MM.1S (cell line): ENCODE measurements at regions not wholly inside any gene's neighbourhood (a gene's known extent, or its start where the extent isn't known, plus 50 kb on each side); places are given as distances from the start of the nearest gene placed in this dataset.

Experiments used
- DNase-seq: peaks from one replicate; pipeline ENCODE4 v3.0.0-alpha.2; 2015
- H2AFZ ChIP-seq: fragments of 300-600 bp; sonication (generic); 2 replicates; pipeline ENCODE4 v1.6.0; 2016; ENCODE audit warnings: antibody characterized with exemption, low read length
- H3F3A ChIP-seq: fragments of 300-600 bp; sonication (generic); 2 replicates; pipeline ENCODE4 v1.6.1; 2016; ENCODE audit warnings: mild to moderate bottlenecking, antibody characterized with exemption, low read length, moderate library complexity, mixed read lengths; ENCODE audit not compliant: insufficient read depth
- H3K27ac ChIP-seq: fragments of 300-600 bp; sonication (generic); 2 replicates; pipeline ENCODE4 v1.5.1; 2016; ENCODE audit warnings: mild to moderate bottlenecking, low read length
- H3K27me3 ChIP-seq: fragments of 300-600 bp; sonication (generic); replicated peaks from 2 replicates; pipeline ENCODE4 v1.6.0; 2016; ENCODE audit warnings: low read length; ENCODE audit not compliant: insufficient read depth
- H3K36me3 ChIP-seq: fragments of 300-600 bp; sonication (generic); replicated peaks from 2 replicates; pipeline ENCODE4 v1.6.1; 2016; ENCODE audit warnings: mild to moderate bottlenecking, low read length, mixed read lengths; ENCODE audit not compliant: insufficient read depth
- H3K4me1 ChIP-seq: fragments of 300-600 bp; sonication (generic); 2 replicates; pipeline ENCODE4 v1.6.1; 2016; ENCODE audit warnings: low read length, mixed read lengths
- H3K4me2 ChIP-seq: fragments of 300-600 bp; sonication (generic); 2 replicates; pipeline ENCODE4 v1.6.0; 2016; ENCODE audit warnings: low read depth, low read length
- H3K4me3 ChIP-seq: fragments of 300-600 bp; sonication (generic); 2 replicates; pipeline ENCODE4 v1.5.1; 2016; ENCODE audit warnings: low read length, mixed read lengths
- H3K79me2 ChIP-seq: fragments of 300-600 bp; sonication (generic); 2 replicates; pipeline ENCODE4 v1.6.1; 2016; ENCODE audit warnings: mixed run types, low read length, mixed read lengths
- H3K9ac ChIP-seq: fragments of 300-600 bp; sonication (generic); 2 replicates; pipeline ENCODE4 v1.6.1; 2016; ENCODE audit warnings: low read length, mixed read lengths
- H3K9me2 ChIP-seq: fragments of 300-600 bp; sonication (generic); replicated peaks from 2 replicates; pipeline ENCODE4 v1.6.1; 2016; ENCODE audit warnings: mild to moderate bottlenecking, low read length, mixed read lengths; ENCODE audit not compliant: insufficient read depth
- H3K9me3 ChIP-seq: fragments of 300-600 bp; sonication (generic); replicated peaks from 2 replicates; pipeline ENCODE4 v1.6.1; 2016; ENCODE audit warnings: mild to moderate bottlenecking, low read length, mixed read lengths; ENCODE audit not compliant: insufficient read depth
- H4K20me1 ChIP-seq: fragments of 300-600 bp; sonication (generic); 2 replicates; pipeline ENCODE4 v1.6.1; 2016; ENCODE audit warnings: mild to moderate bottlenecking, low read length, moderate library complexity, mixed read lengths; ENCODE audit not compliant: insufficient read depth
- EZH2 ChIP-seq: fragments of 300-600 bp; sonication (generic); optimal IDR thresholded peaks from 2 replicates; pipeline ENCODE3; 2017; ENCODE audit warnings: low read depth, mild to moderate bottlenecking, antibody characterized with exemption, low read length, mixed read lengths
- EZH2phosphoT487 ChIP-seq: fragments of 300-600 bp; sonication (generic); IDR thresholded peaks from 2 replicates; pipeline ENCODE4 v1.6.1; 2018; ENCODE audit warnings: antibody characterized with exemption, low read length
- TF ChIP-seq, protein P1 (sequence below): fragments of 300-600 bp; sonication (generic); IDR thresholded peaks from 2 replicates; pipeline ENCODE4 v1.5.1; 2016; ENCODE audit warnings: antibody characterized with exemption, low read length, mixed read lengths

- Histone ChIP-seq H3F3A (no peaks in the 10 kb centered on the region), H3K79me2 (no peaks in the 10 kb centered on the region), H4K20me1 (no peaks in the 10 kb centered on the region), H3K9ac (no peak overlapping the region), H3K4me3 (no peak overlapping the region), H3K4me2 (no peak overlapping the region), H3K4me1 (no peaks in the 10 kb centered on the region), H3K9me2 (no peaks in the 10 kb centered on the region), H3K27ac (no peak overlapping the region), H3K9me3 (no peaks in the 10 kb centered on the region), H3K27me3 (no peaks in the 10 kb centered on the region), H2AFZ (no peak overlapping the region), H3K36me3 (no peaks in the 10 kb centered on the region)
- TF ChIP-seq EZH2phosphoT487 (no peak), EZH2 (no peak)
- TF ChIP-seq, protein P1, sequence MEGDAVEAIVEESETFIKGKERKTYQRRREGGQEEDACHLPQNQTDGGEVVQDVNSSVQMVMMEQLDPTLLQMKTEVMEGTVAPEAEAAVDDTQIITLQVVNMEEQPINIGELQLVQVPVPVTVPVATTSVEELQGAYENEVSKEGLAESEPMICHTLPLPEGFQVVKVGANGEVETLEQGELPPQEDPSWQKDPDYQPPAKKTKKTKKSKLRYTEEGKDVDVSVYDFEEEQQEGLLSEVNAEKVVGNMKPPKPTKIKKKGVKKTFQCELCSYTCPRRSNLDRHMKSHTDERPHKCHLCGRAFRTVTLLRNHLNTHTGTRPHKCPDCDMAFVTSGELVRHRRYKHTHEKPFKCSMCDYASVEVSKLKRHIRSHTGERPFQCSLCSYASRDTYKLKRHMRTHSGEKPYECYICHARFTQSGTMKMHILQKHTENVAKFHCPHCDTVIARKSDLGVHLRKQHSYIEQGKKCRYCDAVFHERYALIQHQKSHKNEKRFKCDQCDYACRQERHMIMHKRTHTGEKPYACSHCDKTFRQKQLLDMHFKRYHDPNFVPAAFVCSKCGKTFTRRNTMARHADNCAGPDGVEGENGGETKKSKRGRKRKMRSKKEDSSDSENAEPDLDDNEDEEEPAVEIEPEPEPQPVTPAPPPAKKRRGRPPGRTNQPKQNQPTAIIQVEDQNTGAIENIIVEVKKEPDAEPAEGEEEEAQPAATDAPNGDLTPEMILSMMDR = peak; percentile 51
- peak; percentile 25 for DNase-seq
These were observed 676.5 kb downstream of the DMRTA1 start for GRCh38 chr9:23123048-23123632.

DNA sequence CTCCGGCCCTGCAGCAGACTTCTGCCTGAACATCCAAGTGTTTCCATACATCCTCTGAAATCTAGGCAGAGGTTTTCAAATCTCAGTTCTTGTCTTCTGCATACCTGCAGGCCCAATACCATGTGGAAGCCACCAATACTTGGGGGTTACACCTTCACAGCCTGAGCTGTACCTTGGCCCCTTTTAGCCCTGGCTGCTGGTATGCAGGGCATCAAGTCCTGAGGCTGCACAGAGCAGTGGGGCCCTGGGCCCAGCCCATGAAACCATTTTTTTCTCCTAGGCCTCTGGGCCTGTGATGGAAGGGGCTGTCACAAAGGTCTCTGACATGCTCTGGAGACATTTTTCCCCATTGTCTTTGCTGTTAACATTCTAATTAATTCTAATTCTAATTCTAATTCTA is 680.6 kb downstream of the ELAVL2 start:
- Histone ChIP-seq H3K79me2 (no peaks in the 10 kb centered on the region), H3K4me1 (no peaks in the 10 kb centered on the region), H3K36me3 (no peaks in the 10 kb centered on the region), H2AFZ (no peak overlapping the region), H3K4me3 (no peak overlapping the region), H3K27me3 (no peaks in the 10 kb centered on the region), H4K20me1 (no peaks in the 10 kb centered on the region), H3K27ac (no peak overlapping the region), H3K4me2 (no peak overlapping the region), H3K9ac (no peak overlapping the region), H3F3A (no peaks in the 10 kb centered on the region), H3K9me2 (no peaks in the 10 kb centered on the region), H3K9me3 (no peaks in the 10 kb centered on the region)
- TF ChIP-seq EZH2phosphoT487 = no peak
- no peak for TF ChIP-seq EZH2
- TF ChIP-seq, protein P1 = no peak
- no peak for DNase-seq

DNA sequence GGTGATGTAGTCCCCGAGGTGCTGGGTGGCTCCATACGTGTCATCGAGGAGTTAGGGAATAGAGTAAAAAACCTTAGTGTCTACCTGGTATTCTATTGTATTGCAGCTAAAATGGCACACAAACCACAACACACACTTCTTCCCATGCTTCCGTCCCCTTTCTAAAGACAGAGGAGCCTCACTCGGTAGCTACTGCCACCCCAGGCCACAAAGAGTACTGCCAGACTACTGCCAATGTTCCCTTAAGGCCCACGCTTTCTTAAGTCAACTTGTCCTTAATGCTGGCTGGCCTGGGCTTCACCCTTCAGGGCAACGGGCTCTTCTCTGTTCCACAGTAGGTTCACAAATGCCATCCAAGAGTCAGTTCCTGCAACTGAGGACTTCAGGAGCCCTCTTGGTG is 673.0 kb downstream of the ELAVL2 start:
- H4K20me1 ChIP-seq = no peaks in the 10 kb centered on the region
- H3K4me2 ChIP-seq = no peak overlapping the region
- no peaks in the 10 kb centered on the region for H3F3A ChIP-seq
- H3K36me3 ChIP-seq = no peaks in the 10 kb centered on the region
- DNase-seq = no peak
- H3K4me3 ChIP-seq = no peak overlapping the region
- no peaks in the 10 kb centered on the region for H3K4me1 ChIP-seq
- no peak overlapping the region for H3K27ac ChIP-seq
- TF ChIP-seq, protein P1 = no peak
- TF ChIP-seq EZH2phosphoT487 = no peak
- no peak for TF ChIP-seq EZH2
- H2AFZ ChIP-seq = no peak overlapping the region
- no peaks in the 10 kb centered on the region for H3K9me3 ChIP-seq
- H3K79me2 ChIP-seq = no peaks in the 10 kb centered on the region
- no peaks in the 10 kb centered on the region for H3K9me2 ChIP-seq
- H3K9ac ChIP-seq = no peak overlapping the region
- no peaks in the 10 kb centered on the region for H3K27me3 ChIP-seq
